Stomach (tissue), 8 donors: ENCODE measurements at regions not wholly inside any gene's neighbourhood (a gene's known extent, or its start where the extent isn't known, plus 50 kb on each side); places are given as distances from the start of the nearest gene placed in this dataset.
A peak's percentile ranks its signal among the peaks of the same experiment; 100 is the strongest.

ENCODE experiments used
- DNase-seq, 2 donors: peaks; one replicate each; pipeline versions ENCODE4 v3.0.0 to v3.0.0-alpha.2; 2013 to 2019
- H3K27ac ChIP-seq, 5 donors: fragments of 200-600 bp in 4 of 5; sonication (generic) in 4 of 5; one replicate each; pipeline ENCODE4 v1.5.1; 2013 to 2019; ENCODE audit warnings: mild to moderate bottlenecking in 1 of 5, moderate library complexity in 1 of 5
- H3K27me3 ChIP-seq, 3 donors: fragments of 200-600 bp; sonication (generic); one replicate each; pipeline ENCODE4 v1.5.1; 2017 to 2019; ENCODE audit warnings: mixed run types in 1 of 3
- H3K36me3 ChIP-seq, 4 donors: fragments of 200-600 bp; sonication (generic); 1 replicate in 3 of 4; 2 replicates in 1 of 4; pipeline ENCODE4 v1.5.1; 2016 to 2019
- H3K4me1 ChIP-seq, 4 donors: fragments of 200-600 bp; sonication (generic); one replicate each; pipeline ENCODE4 v1.5.1; 2016 to 2019
- H3K4me3 ChIP-seq, 4 donors: fragments of 200-600 bp; sonication (generic) in 3 of 4; one replicate each; pipeline ENCODE4 v1.5.1; 2016 to 2019; ENCODE audit warnings: mild to moderate bottlenecking in 1 of 4
- H3K9me3 ChIP-seq, 4 donors: fragments of 200-600 bp; sonication (generic); one replicate each; pipeline ENCODE4 v1.5.1; 2016 to 2019
- CTCF ChIP-seq, 7 experiments: fragments of 450-650 bp in 4 of 7; fragments of 200-600 bp in 3 of 7; sonication (generic) in 3 of 7; IDR thresholded peaks; one replicate each; pipeline ENCODE4 v1.5.1; 2016 to 2019; ENCODE audit warnings: antibody characterized with exemption in 7 of 7, control low read depth in 2 of 7, mild to moderate bottlenecking in 1 of 7
- EP300 ChIP-seq: sonication (generic); formaldehyde crosslinking; IDR thresholded peaks from one replicate; pipeline ENCODE4 v1.6.1; 2017; ENCODE audit warnings: antibody characterized with exemption
- POLR2A ChIP-seq, 4 donors: fragments of 450-650 bp; IDR thresholded peaks; one replicate each; pipeline ENCODE4 v1.6.1; 2016; ENCODE audit warnings: antibody characterized with exemption in 4 of 4, control low read depth in 2 of 4, mild to moderate bottlenecking in 1 of 4, moderate library complexity in 1 of 4
- POLR2AphosphoS5 ChIP-seq, 3 donors: sonication (generic); formaldehyde crosslinking; IDR thresholded peaks; one replicate each; pipeline ENCODE4 v1.6.1; 2016; ENCODE audit warnings: antibody characterized with exemption in 3 of 3
- WGBS, 5 donors: extraction: QIAGEN DNeasy Blood & Tissue Kit in 3 of 5; methylation state at CpG; one replicate each; pipeline versions ENCODE4 v1.1.5 to v1.1.7; 2013 to 2018; 5-methylcytosine and 5-hydroxymethylcytosine counted together
- intact Hi-C: fragments of 100-400 bp; cut with DNase I; formaldehyde crosslinking; loops from one replicate; pipeline ENCODE4 v1.15.1; 2023; ENCODE audit warnings: low total_unique reads
- donor health status: healthy with polysubstance abuse.
- donor health status: Bipolar disorder and iron deficiency.
- donor health status: healthy.

DNA sequence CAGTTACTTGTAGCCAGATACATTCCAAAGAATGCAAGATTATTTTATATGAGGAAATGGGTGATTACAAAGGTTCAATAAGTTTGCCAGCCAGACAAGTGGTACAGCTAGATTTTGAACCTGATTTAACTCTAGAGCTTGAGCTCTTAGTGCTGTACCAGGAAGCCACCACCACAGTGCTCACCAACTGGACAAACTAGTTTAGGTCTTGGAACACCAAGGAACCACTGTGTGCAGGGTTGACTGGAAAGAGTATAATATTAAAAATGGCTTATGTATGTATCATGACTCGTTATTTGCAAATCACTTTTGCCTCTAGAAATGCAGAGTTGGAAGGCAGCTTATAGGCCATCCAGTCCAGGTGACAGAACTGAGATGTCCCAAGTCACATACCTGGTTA lies 177.2 kb downstream of the TXNL1 start:
- Histone ChIP-seq H3K4me3 (no peak overlapping the region), H3K36me3 (no peaks in the 10 kb centered on the region), H3K27ac (no peak overlapping the region), H3K4me1 (no peaks in the 10 kb centered on the region), H3K9me3 (peaks cover 0 to 17% (median 5%) of the 10 kb centered on the region in 4 donors), H3K27me3 (no peaks in the 10 kb centered on the region)
- WGBS, 5 donors: 76 to 86% (median 79%) methylated on average over 1 of the region's 1 CpG
- intact Hi-C loops: no loop called here
- DNase-seq: no peak
- no peak for TF ChIP-seq POLR2AphosphoS5 (IDR thresholded peaks at IDR 0.05)

DNA sequence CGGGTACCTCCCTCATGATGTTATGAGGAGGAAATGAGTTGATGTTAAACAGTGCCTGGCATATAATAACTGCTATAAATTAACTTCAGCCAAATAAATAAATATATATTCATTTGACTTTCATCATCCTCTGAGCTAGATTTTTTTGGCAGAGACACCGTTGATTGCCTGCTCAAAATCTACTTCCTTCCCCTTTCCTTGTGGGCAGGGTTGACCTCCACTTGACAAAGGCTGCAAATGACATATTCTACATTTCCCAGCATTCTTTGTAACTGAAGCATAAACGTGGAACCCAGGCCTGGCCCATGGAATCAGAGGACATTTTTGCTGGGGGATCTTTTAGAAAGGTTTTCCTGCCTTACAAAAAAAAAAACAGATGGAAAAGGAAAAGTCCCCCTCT lies 177.8 kb downstream of the TXNL1 start:
- intact Hi-C loops: no loop called here
- H3K27ac ChIP-seq: peak overlapping the region in 1 of 5 donors; percentile 20

GRCh38 chr18:56458770-56459712 lies 179.4 kb downstream of the TXNL1 start:
- no peaks in the 10 kb centered on the region for H3K36me3 ChIP-seq
- intact Hi-C loops: no loop called here
- H3K9me3 ChIP-seq: no peaks in the 10 kb centered on the region
- peak overlapping the region in 2 of 5 donors; percentile 8 to 11 for H3K27ac ChIP-seq
- no peak overlapping the region for H3K4me3 ChIP-seq
- no peaks in the 10 kb centered on the region for H3K4me1 ChIP-seq
- peak in 1 of 2 donors; percentile 36 for DNase-seq
- 76 to 82% (median 78%) methylated on average over 13 of the region's 13 CpGs for WGBS, 5 donors
- no peaks in the 10 kb centered on the region for H3K27me3 ChIP-seq
- no peak for TF ChIP-seq EP300

More for the DNA sequence above, 177.8 kb downstream of the TXNL1 start:
- Histone ChIP-seq H3K4me1 (no peaks in the 10 kb centered on the region), H3K4me3 (no peak overlapping the region), H3K36me3 (no peaks in the 10 kb centered on the region), H3K9me3 (peaks cover 0 to 14% (median 5%) of the 10 kb centered on the region in 4 donors), H3K27me3 (no peaks in the 10 kb centered on the region)
- TF ChIP-seq POLR2A (IDR thresholded peaks at IDR 0.05): no peak
- WGBS, 5 donors: 49 to 62% (median 57%) methylated on average over 3 of the region's 3 CpGs
- DNase-seq: no peak

GRCh38 chr18:56455874-56456273 lies 182.5 kb downstream of the TXNL1 start:
- Histone ChIP-seq H3K27ac (no peak overlapping the region), H3K27me3 (no peaks in the 10 kb centered on the region), H3K9me3 (no peaks in the 10 kb centered on the region), H3K36me3 (no peaks in the 10 kb centered on the region), H3K4me1 (no peaks in the 10 kb centered on the region), H3K4me3 (no peak overlapping the region)
- intact Hi-C loops: no loop called here
- 78 to 93% (median 87%) methylated on average over 2 of the region's 2 CpGs for WGBS, 5 donors
- no peak for DNase-seq
- TF ChIP-seq CTCF (IDR thresholded peaks at IDR 0.05) (no peak), EP300 (no peak), POLR2A (IDR thresholded peaks at IDR 0.05) (no peak), POLR2AphosphoS5 (IDR thresholded peaks at IDR 0.05) (no peak)

GRCh38 chr18:56455141-56455540 lies 183.3 kb downstream of the TXNL1 start:
- Histone ChIP-seq H3K4me1 (no peaks in the 10 kb centered on the region), H3K9me3 (no peaks in the 10 kb centered on the region), H3K27ac (no peak overlapping the region), H3K27me3 (no peaks in the 10 kb centered on the region), H3K36me3 (no peaks in the 10 kb centered on the region), H3K4me3 (no peak overlapping the region)
- 93 to 98% (median 95%) methylated on average over 2 of the region's 2 CpGs for WGBS, 5 donors
- no peak for DNase-seq
- TF ChIP-seq EP300 (no peak), POLR2A (IDR thresholded peaks at IDR 0.05) (no peak), CTCF (IDR thresholded peaks at IDR 0.05) (no peak), POLR2AphosphoS5 (IDR thresholded peaks at IDR 0.05) (no peak)
- intact Hi-C loops: no loop called here

- Histone ChIP-seq H3K27me3 (no peaks in the 10 kb centered on the region), H3K36me3 (no peaks in the 10 kb centered on the region), H3K4me3 (no peak overlapping the region), H3K27ac (no peak overlapping the region), H3K4me1 (no peaks in the 10 kb centered on the region), H3K9me3 (no peaks in the 10 kb centered on the region)
- DNase-seq: no peak
- no peak for TF ChIP-seq POLR2AphosphoS5 (IDR thresholded peaks at IDR 0.05)
- no peak for TF ChIP-seq POLR2A (IDR thresholded peaks at IDR 0.05)
- no peak for TF ChIP-seq CTCF (IDR thresholded peaks at IDR 0.05)
- no peak for TF ChIP-seq EP300
- intact Hi-C loops: no loop called here
- WGBS, 5 donors: 67 to 81% (median 72%) methylated on average over 3 of the region's 3 CpGs
These were observed 184.8 kb downstream of the TXNL1 start for GRCh38 chr18:56453631-56454030.
